ENCODE measurements at regions not wholly inside any gene's neighbourhood (a gene's known extent, or its start where the extent isn't known, plus 50 kb on each side); places are given as distances from the start of the nearest gene placed in this dataset.

GRCh38 chr11:109735128-109735527 is 313.1 kb downstream of the C11orf87 start:
- DNase-seq (ENCODE audit: low read depth in 4 of 4, low spot score in 3 of 4) = no peak

GRCh38 chr11:109739379-109739778 is 317.4 kb downstream of the C11orf87 start:
- no peak for DNase-seq (ENCODE audit: low read depth in 4 of 4, low spot score in 3 of 4)

DNA sequence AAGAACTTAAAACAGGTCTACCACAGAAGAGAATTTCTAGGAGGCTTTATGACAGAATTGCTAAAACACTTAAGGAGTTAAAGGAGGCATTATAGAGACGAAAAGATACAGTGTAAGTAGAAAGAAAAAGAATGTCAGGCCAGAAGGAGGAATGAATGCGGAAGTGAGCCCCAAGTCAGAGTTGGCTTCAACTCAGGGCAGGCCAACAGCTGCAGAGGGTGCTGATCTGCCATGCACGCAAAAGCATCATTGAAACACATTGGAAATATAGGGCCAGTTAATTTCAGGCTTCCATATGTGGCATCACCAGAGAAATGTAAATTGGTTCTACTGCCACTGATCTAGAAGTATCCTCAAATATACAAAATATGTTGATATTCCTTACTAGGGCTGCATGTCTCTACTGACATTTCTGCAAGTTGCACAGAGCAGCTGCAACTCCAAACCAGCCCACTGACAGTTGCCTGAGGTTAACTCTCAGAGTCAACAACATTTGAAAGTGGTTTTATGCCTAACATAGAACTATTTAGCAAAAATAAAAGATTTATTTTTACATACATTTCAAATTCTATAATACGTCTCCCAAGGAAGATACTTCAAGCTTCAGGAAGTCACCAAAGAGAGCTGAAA is 324.1 kb downstream of the C11orf87 start:
- DNase-seq (ENCODE audit: low read depth in 4 of 4, low spot score in 3 of 4) = no peak

DNA sequence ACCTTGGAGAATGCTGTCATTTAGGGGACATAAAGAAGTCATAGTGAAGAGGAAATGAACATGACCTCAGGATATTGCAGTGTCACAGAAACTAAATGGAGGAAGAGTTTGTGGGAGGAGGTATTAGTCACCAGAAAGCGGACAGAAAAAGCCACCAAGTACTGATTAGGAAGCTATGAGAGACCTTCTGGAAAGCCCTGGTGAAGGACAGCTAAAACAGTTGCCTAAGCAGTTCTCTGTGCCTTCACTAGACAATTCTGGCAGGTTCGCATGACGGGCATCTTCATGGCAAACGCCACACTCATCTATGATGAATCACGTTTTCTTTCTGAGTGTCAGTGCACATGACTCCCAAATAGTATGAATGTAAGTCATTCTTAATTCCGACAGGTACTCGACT is 325.8 kb downstream of the C11orf87 start:
- no peak for DNase-seq (ENCODE audit: low read depth in 4 of 4, low spot score in 3 of 4)

- no peak for DNase-seq (ENCODE audit: low read depth in 4 of 4, low spot score in 3 of 4)
Observed at GRCh38 chr11:109749476-109749875, 327.5 kb downstream of the C11orf87 start.

GRCh38 chr11:109750964-109751363 is 329.0 kb downstream of the C11orf87 start:
- DNase-seq (ENCODE audit: low read depth in 4 of 4, low spot score in 3 of 4) = no peak

DNA sequence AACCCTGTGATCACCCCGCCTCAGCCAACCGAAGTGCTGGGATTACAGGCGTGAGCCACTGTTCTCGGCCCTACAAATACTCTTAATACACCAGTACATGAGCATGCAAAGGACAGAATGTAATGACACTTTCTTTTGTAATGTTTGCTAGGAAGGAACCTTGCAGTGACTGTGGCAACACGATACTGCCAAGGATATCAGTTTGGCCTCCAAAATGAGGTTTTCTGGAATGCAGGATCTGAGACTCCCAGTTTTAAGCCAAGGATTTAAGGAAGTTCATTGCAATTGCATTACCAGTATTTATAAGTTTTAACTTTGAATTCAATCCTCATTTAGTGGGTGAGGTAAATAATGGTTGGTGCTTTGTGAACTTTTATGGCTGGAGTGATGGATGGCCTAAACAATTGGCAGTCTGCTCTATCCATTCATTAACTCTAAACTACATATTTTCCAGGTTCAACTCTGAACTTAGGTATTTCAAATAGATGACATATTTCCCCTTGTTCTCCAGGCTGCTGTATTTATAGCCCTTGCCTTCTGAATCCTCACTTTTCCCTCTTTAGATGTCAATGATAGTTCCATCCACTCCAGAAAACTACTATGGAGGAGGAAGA is 330.3 kb downstream of the C11orf87 start:
- DNase-seq (ENCODE audit: low read depth in 4 of 4, low spot score in 3 of 4) = no peak

- DNase-seq (ENCODE audit: low read depth in 4 of 4, low spot score in 3 of 4) = no peak
Observed at GRCh38 chr11:109756521-109756920, 334.5 kb downstream of the C11orf87 start.

DNA sequence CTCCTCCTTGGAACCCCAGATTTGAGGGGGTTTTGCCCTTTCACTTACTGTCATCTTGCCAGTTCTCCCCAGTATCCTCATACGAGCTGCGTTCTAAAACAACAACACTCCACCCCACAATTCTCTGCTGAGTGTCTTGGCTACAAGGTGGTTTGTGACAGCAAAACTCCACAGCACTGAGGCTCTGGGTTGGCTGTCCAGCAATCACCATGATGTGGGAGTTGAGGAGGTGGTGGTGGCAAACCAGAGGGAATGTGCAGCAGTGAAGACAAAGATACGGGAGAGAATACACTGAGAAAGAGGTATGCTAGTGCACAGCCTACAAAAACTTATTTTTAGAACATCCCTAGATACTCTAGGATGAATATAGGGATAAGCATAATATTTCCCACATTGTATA is 335.0 kb downstream of the C11orf87 start:
- no peak for DNase-seq (ENCODE audit: low read depth in 4 of 4, low spot score in 3 of 4)

- no peak for DNase-seq (ENCODE audit: low read depth in 4 of 4, low spot score in 3 of 4)
Observed at GRCh38 chr11:109762546-109762945, 330.6 kb upstream of the ZC3H12C start.

DNA sequence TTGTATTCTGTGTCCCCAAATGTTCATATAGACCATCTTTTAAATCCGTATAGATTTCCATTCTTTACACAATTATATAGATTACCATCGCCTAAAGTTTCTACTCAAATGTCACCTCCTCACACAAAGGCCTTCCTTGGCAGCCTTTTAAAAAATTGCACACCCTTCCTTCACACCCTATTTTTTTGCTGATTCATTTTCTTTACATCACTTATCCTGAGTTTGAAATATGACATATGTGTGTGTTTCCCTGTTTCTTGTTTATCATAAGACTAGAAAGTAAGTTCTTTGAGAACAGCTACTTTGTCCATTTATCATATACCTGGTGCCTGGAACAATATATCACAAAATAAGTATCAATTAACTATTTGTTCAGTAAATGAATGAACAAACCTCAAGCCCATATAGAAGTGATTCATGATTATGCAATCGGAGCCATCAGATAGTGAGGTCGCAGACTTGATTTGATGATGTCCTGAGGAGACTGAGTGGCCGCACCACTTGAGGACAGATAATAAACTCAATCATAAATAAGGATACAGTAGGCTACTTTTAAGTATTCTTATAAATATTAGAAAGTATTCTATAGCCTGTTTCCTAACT is 327.4 kb upstream of the ZC3H12C start:
- no peak for DNase-seq (ENCODE audit: low read depth in 4 of 4, low spot score in 3 of 4)

GRCh38 chr11:109769858-109770257 is 323.3 kb upstream of the ZC3H12C start:
- peak in 1 of 4 donors; percentile 3 for DNase-seq (ENCODE audit: low read depth in 4 of 4, low spot score in 3 of 4)

GRCh38 chr11:109770323-109770722 is 322.9 kb upstream of the ZC3H12C start:
- DNase-seq (ENCODE audit: low read depth in 4 of 4, low spot score in 3 of 4) = no peak

DNA sequence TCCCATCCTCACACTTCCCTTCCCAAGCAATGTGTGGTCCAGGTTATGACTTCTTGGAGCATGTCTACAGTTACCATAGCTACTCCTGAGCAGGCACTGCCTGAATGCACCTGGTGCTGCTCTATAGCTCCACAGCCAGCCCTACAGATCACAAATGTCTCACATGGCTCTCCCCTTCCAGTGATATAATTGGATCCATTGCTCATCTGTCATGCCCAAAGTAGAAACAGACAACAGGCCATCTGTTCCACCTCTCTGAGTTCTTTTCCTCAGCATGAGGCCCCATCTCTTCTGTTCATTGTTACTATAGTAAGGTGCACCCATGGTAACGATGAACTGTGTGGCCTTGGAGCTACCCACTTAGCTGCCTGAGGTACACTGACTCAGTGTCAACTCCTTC is 320.3 kb upstream of the ZC3H12C start:
- DNase-seq (ENCODE audit: low read depth in 4 of 4, low spot score in 3 of 4) = no peak

DNA sequence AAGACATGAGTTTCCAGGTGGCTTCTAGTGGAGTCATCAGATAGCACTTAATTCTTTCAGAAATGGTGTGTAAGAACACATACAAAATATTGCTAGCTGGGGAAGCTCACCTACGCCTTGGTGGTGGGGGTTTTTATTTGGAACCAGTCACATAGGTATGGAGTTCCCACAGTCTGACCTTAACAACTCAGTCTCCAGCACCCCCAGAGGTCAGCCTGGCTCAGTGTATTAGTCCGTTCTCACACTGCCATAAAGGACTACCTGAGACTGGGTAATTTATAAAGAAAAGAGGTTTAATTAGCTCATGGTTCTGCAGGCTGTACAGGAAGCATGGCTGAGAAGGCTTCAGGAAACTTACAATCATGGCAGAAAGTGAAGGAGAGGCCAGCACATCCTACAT is 317.5 kb upstream of the ZC3H12C start:
- DNase-seq (ENCODE audit: low read depth in 4 of 4, low spot score in 3 of 4) = no peak

- DNase-seq (ENCODE audit: low read depth in 4 of 4, low spot score in 3 of 4) = no peak
Observed at GRCh38 chr11:109783014-109783413, 310.2 kb upstream of the ZC3H12C start.

DNA sequence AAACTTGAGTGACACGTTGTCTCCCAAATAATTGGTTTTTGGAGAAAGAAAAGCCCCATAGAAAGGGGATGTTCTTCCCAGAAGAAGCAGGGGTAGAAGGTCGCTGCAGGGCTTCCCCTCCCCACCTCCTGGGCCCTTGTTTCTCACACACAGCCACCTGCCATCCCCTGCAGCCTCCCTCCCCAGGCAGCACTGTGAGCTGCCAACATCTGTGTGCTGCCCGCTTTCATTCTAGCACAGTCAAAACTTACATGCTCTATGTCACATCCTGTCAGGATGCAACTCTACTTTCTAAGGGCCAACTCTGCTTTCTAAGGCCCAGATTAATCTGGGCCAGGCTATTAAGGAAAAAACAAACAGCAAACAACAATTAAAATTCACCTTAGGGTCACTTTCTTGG is 309.4 kb upstream of the ZC3H12C start:
- DNase-seq (ENCODE audit: low read depth in 4 of 4, low spot score in 3 of 4) = no peak

DNA sequence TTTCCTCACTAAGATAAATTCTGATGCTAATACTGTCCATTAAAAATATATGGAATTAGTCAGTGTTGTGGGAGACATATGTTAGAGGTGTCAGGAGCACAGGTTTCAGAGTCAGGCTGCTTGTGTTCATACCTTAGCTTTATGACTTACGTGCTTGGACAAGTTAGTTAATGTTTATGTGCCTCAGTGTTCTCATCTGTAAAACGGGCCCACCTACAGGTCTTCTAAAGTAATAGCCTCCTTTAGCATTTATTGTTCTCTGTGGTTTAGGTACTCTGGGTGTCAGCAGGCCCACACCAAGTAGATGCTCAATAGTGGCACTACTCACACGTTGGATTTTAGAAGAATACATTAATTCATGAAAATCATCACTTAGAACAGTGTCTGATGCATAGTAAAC is 308.7 kb upstream of the ZC3H12C start:
- DNase-seq (ENCODE audit: low read depth in 4 of 4, low spot score in 3 of 4) = no peak

DNA sequence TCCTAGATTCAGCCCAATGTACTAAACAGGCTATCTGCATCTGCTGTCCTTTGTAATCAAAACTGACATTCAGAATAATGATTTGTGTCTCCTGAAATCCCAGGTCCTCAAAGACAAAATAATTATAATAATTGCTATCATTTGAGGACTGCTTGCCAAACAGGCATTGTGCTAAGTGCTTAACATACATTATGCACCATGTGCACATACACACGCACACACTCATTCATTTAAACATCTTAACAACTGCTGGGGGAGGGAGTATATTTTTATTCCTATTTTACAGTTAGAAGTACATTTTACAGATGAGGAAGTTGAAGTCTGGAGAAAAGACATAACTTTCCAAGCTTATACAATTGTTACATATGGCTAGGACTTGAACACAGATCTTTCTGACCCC is 308.0 kb upstream of the ZC3H12C start:
- no peak for DNase-seq (ENCODE audit: low read depth in 4 of 4, low spot score in 3 of 4)

- DNase-seq (ENCODE audit: low read depth in 4 of 4, low spot score in 3 of 4) = no peak
Observed at GRCh38 chr11:109785714-109786113, 307.5 kb upstream of the ZC3H12C start.

DNA sequence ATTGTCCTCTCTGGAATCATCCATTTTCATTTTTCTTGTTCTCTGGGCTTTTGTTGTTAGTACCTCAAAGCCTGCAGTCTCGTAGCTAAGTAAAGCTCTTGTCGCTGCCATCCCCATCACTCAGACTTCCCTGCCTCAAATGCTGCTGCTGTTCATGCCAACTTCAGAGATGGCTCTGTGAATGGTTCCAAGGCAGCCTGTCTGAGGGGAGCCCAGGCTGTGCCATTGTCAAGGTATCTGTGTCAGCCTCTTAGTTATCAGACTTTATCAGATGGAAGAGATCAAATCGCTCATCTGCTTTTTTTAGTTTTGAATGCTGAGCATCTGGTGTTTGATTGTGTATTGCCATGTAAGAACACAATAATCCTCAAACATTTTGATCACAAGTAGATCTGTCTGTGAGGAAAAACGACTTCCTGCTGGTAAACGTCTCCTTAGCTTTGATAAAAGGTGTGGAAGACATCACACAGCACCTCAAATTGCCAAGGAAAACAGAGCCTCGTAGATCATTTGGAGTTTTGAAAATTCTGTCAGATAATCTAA is 304.2 kb upstream of the ZC3H12C start:
- no peak for DNase-seq (ENCODE audit: low read depth in 4 of 4, low spot score in 3 of 4)

DNA sequence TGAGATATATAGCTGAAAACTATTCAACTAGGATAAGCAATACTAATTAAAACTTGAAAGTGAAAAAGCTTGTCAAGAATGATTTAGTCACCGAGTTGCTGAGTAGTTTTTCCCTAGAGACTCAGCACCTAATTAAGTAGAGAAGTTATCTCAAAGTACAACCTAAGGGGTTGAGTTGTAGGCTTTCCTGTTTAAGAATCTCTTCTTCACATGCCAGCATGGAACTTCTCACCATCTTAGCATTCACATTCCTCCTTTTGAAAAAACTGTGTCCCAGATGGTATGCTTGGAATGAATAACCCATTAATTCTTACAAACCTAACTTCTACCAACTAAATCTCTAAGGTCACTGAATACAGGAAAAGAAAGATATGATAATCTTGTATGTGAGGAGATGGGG is 303.3 kb upstream of the ZC3H12C start:
- no peak for DNase-seq (ENCODE audit: low read depth in 4 of 4, low spot score in 3 of 4)

All from right renal pelvis (tissue), 4 donors.